ENCODE measurements at regions not wholly inside any gene's neighbourhood (a gene's known extent, or its start where the extent isn't known, plus 50 kb on each side); places are given as distances from the start of the nearest gene placed in this dataset.
"Not testable (repeated sequence)": the region's sequence is repeated elsewhere in the genome, so short reads cannot be mapped to it uniquely, and the experiment has no call there.

DNA sequence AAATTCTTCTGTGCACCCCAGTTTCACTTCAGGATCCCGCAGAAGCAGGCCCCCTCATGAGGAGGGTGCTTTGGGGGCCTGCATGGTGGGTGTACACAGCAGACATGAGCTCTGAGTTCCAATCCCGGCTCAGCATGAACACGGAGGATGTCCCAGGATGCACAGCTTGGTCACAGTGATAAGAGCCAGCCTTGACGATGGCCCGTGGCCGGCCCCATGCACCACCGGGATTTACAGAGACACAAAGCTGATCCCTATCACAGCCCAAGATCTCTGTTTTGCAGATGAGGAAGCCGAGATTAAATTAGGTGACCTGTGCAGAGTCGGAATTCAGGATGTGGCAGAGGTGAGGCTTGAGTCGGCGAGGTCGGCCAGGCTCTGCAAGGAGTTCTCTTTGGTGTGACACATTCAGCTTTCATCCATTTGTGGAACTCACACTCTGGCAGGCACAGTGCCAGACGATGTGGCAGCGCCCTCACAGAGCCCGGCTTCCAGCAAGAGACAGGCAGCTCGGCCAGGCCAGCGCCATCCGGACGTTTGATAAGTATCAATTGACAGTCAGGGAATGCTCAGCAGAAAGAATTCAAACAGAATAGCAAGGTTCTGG is 456.3 kb upstream of the MYT1L start:
- DNase-seq = no peak

GRCh38 chr2:2782007-2782406 is 450.9 kb upstream of the MYT1L start:
- no peak for DNase-seq

- DNase-seq = no peak
Measured at GRCh38 chr2:2779727-2780126, 448.7 kb upstream of the MYT1L start.

DNA sequence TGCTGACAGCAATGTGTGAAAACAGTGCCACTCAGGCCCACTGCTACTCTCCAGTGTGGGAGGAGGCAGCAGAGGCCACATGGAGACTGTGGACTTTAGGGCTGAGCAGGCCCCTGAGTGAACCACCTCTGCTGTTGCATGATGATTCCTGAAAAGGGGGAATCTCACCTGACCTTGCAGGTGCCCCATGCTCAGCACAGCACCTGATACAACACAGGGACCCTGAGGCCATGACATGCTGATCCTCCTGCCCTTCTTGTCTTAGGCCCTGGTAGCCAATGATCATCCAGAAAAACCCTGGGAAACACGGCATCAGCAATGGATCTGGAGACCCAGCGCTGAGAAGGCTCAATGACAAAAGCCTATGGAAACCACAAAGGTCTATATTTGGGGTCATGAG is 446.8 kb upstream of the MYT1L start:
- DNase-seq = no peak

DNA sequence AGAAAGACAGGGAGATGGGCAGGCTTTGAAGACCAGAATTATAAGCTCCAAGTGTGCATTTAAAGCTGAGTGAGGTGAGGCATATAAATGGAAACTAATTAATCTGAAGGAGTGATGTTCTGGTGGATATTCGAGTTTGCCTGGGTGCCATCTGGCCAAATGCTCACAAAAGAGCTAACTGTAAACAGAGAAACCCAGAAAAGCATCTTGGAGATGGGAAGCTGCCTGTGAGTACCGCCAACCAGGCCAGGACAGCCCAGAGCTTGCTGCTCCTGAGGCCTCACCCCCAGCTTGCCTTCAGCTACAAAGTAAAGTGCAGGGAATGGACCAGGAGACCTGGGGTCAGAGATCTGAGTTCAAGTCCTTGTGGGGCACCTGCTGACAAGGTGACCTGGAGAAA is 446.1 kb upstream of the MYT1L start:
- no peak for DNase-seq

- no peak for DNase-seq
Measured at GRCh38 chr2:2775018-2775417, 443.9 kb upstream of the MYT1L start.

GRCh38 chr2:2773692-2774091 is 442.6 kb upstream of the MYT1L start:
- no peak for DNase-seq

- DNase-seq = not testable (repeated sequence)
Measured at GRCh38 chr2:2773080-2773479, 442.0 kb upstream of the MYT1L start.

- DNase-seq = no peak
Measured at GRCh38 chr2:2771721-2772411, 440.8 kb upstream of the MYT1L start.

- no peak for DNase-seq
Measured at GRCh38 chr2:2769481-2770431, 438.7 kb upstream of the MYT1L start.

- no peak for DNase-seq
Measured at GRCh38 chr2:2768476-2768875, 437.4 kb upstream of the MYT1L start.

GRCh38 chr2:2767837-2768236 is 436.8 kb upstream of the MYT1L start:
- DNase-seq = no peak

- no peak for DNase-seq
Measured at GRCh38 chr2:2765839-2766495, 434.9 kb upstream of the MYT1L start.

DNA sequence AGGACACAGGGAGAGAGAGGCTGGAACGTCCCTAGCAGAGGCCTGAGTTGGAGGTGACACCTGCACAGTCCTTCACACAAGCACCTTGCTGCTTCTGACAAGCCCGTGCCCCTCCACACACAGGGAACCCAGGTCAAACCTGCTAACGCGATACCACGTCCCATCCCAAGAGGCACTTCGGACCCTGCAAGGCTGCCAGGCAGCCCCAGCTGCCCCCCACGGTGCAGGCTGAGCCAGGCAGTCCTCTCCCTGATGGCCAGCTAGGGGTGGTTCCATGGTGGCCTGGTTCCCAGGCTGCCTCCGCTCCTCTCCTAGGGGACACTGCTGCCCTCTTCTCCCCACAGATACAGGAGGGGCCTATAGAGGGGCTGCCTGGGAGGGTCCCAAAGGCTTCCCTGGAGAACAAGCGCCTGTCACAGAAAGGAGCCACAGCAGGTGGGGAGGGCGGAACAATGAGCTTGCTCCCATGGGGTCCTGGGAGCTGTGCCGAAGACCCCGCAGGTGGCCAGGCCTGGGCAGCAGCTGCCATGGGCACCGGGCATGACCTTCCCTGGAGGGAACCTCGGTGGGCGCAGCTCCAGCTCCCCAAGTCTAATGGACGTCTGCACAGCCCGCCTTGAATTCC is 434.2 kb upstream of the MYT1L start:
- no peak for DNase-seq

- DNase-seq = no peak
Measured at GRCh38 chr2:2764739-2765138, 433.7 kb upstream of the MYT1L start.

- no peak for DNase-seq
Measured at GRCh38 chr2:2764001-2764355, 432.9 kb upstream of the MYT1L start.

GRCh38 chr2:2763351-2764000 is 432.4 kb upstream of the MYT1L start:
- DNase-seq = no peak

GRCh38 chr2:2762913-2763312 is 431.8 kb upstream of the MYT1L start:
- DNase-seq = no peak

DNA sequence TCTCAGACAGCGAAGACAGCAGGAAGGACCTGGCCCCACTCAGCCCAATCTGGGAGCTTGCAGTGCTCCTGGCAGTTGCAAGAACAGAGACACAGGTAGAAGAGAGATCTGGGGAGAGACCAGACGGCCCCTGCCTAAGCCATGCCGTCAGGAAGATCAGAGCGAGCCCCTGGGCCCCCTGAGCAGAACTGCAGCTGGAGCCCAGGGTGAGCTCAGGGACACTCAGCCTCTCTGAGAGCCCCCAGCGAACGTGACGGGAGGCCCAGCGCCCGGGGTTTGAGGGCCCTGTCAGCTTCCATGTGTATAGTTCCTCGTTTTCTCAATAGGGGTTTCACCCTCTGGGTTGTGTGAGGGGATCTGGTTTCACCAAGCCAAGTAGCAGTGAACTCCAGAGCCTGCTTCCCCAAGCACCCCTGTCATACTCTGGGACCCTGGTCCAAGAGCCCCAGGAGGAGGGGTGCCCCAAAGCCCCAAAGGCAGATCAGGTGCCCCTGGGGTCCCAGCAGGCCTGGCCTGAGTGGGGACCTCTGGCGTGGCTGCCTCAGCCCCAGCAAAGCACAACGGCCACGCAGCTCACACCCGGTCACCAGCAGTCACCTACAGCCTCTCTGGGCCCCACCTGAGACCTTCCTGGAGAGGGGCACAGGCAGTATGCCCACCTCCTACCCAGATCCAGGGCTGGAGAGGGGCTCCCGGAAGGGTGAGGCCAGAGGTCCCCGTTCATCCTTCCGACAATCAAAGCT is 431.3 kb upstream of the MYT1L start:
- DNase-seq = no peak

DNA sequence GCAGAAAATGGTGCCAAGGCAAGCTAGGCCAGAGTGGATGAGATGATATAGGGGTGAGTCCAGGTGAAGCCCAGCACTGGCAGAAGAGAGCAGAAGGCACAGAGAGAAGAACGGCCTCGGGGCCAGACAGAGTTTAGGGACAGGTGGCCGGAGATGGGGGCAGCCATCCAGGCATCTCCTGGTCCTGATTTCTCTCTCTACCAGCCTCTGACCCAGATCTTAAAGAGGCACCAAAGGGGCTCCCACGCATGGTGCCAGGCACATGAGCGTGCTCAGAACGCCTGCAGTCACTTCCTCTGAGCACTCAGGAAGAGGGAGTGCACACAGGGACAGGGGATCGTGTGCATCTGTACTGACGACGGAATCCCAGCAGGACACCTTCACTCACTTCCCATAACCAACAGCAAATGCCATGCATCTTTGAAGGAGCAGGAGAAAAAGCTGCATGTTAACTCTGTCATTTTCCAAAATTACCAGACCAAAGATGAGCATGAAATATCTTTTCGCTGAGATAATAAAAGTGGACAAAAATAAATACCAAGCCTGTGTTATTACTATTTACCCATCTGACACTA is 427.8 kb upstream of the MYT1L start:
- DNase-seq = no peak

GRCh38 chr2:2757764-2758163 is 426.7 kb upstream of the MYT1L start:
- no peak for DNase-seq

Data from NCI-H1092 (cell line).